DMS53 treated with DMSO at 0.1 percent for 48 hours (cell line): ENCODE measurements at regions not wholly inside any gene's neighbourhood (a gene's known extent, or its start where the extent isn't known, plus 50 kb on each side); places are given as distances from the start of the nearest gene placed in this dataset.

Source experiments
- DNase-seq: peaks from one replicate; lab custom pipeline; 2025; ENCODE audit not compliant: unreplicated experiment; lab: John Stamatoyannopoulos, UW

- DNase-seq: no peak
These were observed 221.3 kb downstream of the PLPP3 start for GRCh38 chr1:56357927-56358690.

GRCh38 chr1:56356376-56356990 is 222.9 kb downstream of the PLPP3 start:
- no peak for DNase-seq

- DNase-seq: no peak
These were observed 223.4 kb downstream of the PLPP3 start for GRCh38 chr1:56355918-56356317.

- DNase-seq: no peak
These were observed 223.9 kb downstream of the PLPP3 start for GRCh38 chr1:56355422-56355821.

GRCh38 chr1:56345831-56346230 is 233.5 kb downstream of the PLPP3 start:
- DNase-seq: no peak

- no peak for DNase-seq
These were observed 238.4 kb downstream of the PLPP3 start for GRCh38 chr1:56340977-56341376.

- no peak for DNase-seq
These were observed 239.4 kb downstream of the PLPP3 start for GRCh38 chr1:56339786-56340465.

GRCh38 chr1:56339093-56339492 is 240.3 kb downstream of the PLPP3 start:
- DNase-seq: no peak

GRCh38 chr1:56336982-56337381 is 242.4 kb downstream of the PLPP3 start:
- no peak for DNase-seq

GRCh38 chr1:56335394-56335793 is 244.0 kb downstream of the PLPP3 start:
- DNase-seq: no peak

- DNase-seq: no peak
These were observed 245.3 kb downstream of the PLPP3 start for GRCh38 chr1:56334047-56334446.

- no peak for DNase-seq
These were observed 245.9 kb downstream of the PLPP3 start for GRCh38 chr1:56333461-56333860.

GRCh38 chr1:56331892-56332567 is 247.3 kb downstream of the PLPP3 start:
- DNase-seq: no peak

GRCh38 chr1:56331207-56331891 is 248.0 kb downstream of the PLPP3 start:
- peak; percentile 14 for DNase-seq

- peak; percentile 34 for DNase-seq
These were observed 248.9 kb downstream of the PLPP3 start for GRCh38 chr1:56330391-56331026.

GRCh38 chr1:56329970-56330369 is 249.4 kb downstream of the PLPP3 start:
- DNase-seq: no peak

- DNase-seq: no peak
These were observed 252.2 kb downstream of the PLPP3 start for GRCh38 chr1:56327195-56327594.

GRCh38 chr1:56326056-56326455 is 253.3 kb downstream of the PLPP3 start:
- no peak for DNase-seq

GRCh38 chr1:56324504-56324903 is 254.9 kb downstream of the PLPP3 start:
- DNase-seq: no peak

- DNase-seq: no peak
These were observed 257.2 kb downstream of the PLPP3 start for GRCh38 chr1:56322211-56322610.

- DNase-seq: no peak
These were observed 258.2 kb downstream of the PLPP3 start for GRCh38 chr1:56321150-56321490.
